ENCODE measurements at regions not wholly inside any gene's neighbourhood (a gene's known extent, or its start where the extent isn't known, plus 50 kb on each side); places are given as distances from the start of the nearest gene placed in this dataset.

GRCh38 chr9:80635065-80635464, 1054.3 kb downstream of the TLE1 start:
- no TSS peak for BruUV-seq (replicated peaks)
- TF ChIP-seq, protein P1, sequence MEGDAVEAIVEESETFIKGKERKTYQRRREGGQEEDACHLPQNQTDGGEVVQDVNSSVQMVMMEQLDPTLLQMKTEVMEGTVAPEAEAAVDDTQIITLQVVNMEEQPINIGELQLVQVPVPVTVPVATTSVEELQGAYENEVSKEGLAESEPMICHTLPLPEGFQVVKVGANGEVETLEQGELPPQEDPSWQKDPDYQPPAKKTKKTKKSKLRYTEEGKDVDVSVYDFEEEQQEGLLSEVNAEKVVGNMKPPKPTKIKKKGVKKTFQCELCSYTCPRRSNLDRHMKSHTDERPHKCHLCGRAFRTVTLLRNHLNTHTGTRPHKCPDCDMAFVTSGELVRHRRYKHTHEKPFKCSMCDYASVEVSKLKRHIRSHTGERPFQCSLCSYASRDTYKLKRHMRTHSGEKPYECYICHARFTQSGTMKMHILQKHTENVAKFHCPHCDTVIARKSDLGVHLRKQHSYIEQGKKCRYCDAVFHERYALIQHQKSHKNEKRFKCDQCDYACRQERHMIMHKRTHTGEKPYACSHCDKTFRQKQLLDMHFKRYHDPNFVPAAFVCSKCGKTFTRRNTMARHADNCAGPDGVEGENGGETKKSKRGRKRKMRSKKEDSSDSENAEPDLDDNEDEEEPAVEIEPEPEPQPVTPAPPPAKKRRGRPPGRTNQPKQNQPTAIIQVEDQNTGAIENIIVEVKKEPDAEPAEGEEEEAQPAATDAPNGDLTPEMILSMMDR (IDR thresholded peaks at IDR 0.05; ENCODE audit: unreplicated experiment), result no peak
- Mint-ChIP-seq H3K9me3 (ENCODE audit: unreplicated experiment) (peaks cover 9% of the 10 kb centered on the region), H3K4me1 (ENCODE audit: insufficient read depth, unreplicated experiment) (no peaks in the 10 kb centered on the region), H3K4me3 (ENCODE audit: unreplicated experiment) (no peak overlapping the region), H3K27me3 (ENCODE audit: insufficient read depth, unreplicated experiment) (no peaks in the 10 kb centered on the region), H3K27ac (ENCODE audit: low read depth, unreplicated experiment) (no peak overlapping the region), H3K36me3 (ENCODE audit: insufficient read depth, unreplicated experiment) (no peaks in the 10 kb centered on the region)
- no peak for DNase-seq (ENCODE audit: unreplicated experiment)
- intact Hi-C loops (cut with micrococcal nuclease), result no loop called here
- POLR2A ChIA-PET, result no interaction called here
- CTCF ChIA-PET, result no interaction called here

DNA sequence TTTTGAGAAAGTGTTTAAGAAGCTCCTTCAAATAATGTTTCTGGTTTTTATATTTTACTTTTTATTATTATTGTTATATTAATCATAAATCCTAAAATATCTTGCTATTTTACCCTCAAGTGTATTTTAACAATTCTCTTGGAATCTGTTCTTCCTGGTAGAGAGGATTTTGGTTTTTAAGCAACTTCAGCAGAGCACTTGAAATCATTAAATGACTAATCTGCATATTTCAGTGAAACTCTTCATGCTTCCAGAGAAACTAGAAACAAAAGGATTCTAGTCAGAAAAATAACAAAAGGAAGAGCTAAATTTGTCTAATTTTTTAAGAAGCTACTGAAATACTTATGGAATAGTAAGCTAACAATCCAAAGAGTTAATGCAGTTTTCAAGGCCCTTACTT, 1057.3 kb downstream of the TLE1 start:
- TF ChIP-seq, protein P1 (IDR thresholded peaks at IDR 0.05; ENCODE audit: unreplicated experiment), result no peak
- Mint-ChIP-seq H3K36me3 (ENCODE audit: insufficient read depth, unreplicated experiment) (no peaks in the 10 kb centered on the region), H3K9me3 (ENCODE audit: unreplicated experiment) (peaks cover 9% of the 10 kb centered on the region), H3K27me3 (ENCODE audit: insufficient read depth, unreplicated experiment) (no peaks in the 10 kb centered on the region), H3K27ac (ENCODE audit: low read depth, unreplicated experiment) (no peak overlapping the region), H3K4me3 (ENCODE audit: unreplicated experiment) (no peak overlapping the region), H3K4me1 (ENCODE audit: insufficient read depth, unreplicated experiment) (no peaks in the 10 kb centered on the region)
- intact Hi-C loops (cut with micrococcal nuclease), result no loop called here
- ChIA-PET POLR2A (no interaction called here), CTCF (interaction anchor here (0.9 kb wide), 1 partner anchor 27 kb away, joined by 3 read pairs; no protein-coding TSS in a partner anchor)
- no peak for DNase-seq (ENCODE audit: unreplicated experiment)
- BruUV-seq (replicated peaks), result no TSS peak

DNA sequence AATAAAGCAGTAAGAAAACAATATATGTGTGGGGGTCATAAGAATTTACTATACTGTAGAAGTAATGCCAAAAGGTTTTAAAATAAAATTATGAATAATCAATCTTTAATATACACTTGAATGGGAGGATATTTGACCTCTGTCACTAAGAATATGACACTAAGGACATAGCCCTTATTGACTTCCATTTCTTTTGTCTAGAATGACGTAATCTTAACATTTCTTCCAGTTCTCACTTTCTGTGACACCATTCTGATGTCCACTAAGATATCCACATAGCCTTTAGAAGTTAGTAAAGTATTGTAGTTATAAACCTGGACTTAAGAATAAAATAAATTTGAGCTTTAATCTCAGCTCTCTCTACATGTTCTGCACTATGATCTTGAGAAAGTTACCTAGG, 1050.7 kb downstream of the TLE4 start:
- H3K27ac Mint-ChIP-seq (ENCODE audit: low read depth, unreplicated experiment), result no peak overlapping the region
- no peak for DNase-seq (ENCODE audit: unreplicated experiment)
- BruUV-seq (replicated peaks), result no TSS peak
- H3K4me1 Mint-ChIP-seq (ENCODE audit: insufficient read depth, unreplicated experiment), result no peaks in the 10 kb centered on the region
- TF ChIP-seq, protein P1 (IDR thresholded peaks at IDR 0.05; ENCODE audit: unreplicated experiment), result no peak
- H3K27me3 Mint-ChIP-seq (ENCODE audit: insufficient read depth, unreplicated experiment), result no peaks in the 10 kb centered on the region
- POLR2A ChIA-PET, result no interaction called here
- H3K36me3 Mint-ChIP-seq (ENCODE audit: insufficient read depth, unreplicated experiment), result no peaks in the 10 kb centered on the region
- CTCF ChIA-PET, result no interaction called here
- intact Hi-C loops (cut with micrococcal nuclease), result no loop called here
- H3K4me3 Mint-ChIP-seq (ENCODE audit: unreplicated experiment), result no peak overlapping the region
- H3K9me3 Mint-ChIP-seq (ENCODE audit: unreplicated experiment), result no peaks in the 10 kb centered on the region

DNA sequence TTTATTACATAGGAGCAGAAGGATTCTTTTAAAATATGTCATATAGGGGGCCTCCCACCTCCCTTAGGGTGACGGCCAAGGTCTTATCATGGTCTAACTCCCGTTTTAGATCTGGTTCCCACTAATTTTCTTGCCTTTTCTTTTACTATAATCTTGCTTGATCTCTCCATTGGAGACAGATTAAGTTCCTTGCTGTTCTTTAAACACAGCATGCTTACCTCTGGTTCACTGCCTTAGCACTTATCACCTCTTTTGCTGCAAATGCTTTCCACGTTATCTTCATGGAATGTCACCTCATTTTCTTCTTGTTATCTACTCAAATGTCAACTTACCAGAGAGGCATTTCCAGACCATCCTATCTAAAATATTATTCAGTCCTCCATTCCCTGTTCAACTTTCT, 1047.6 kb downstream of the TLE4 start:
- no peak overlapping the region for H3K4me3 Mint-ChIP-seq (ENCODE audit: unreplicated experiment)
- BruUV-seq (replicated peaks), result no TSS peak

More for the DNA sequence above, 1047.6 kb downstream of the TLE4 start:
- TF ChIP-seq, protein P1 (IDR thresholded peaks at IDR 0.05; ENCODE audit: unreplicated experiment), result no peak
- no peak for DNase-seq (ENCODE audit: unreplicated experiment)
- intact Hi-C loops (cut with micrococcal nuclease), result no loop called here
- ChIA-PET POLR2A (no interaction called here), CTCF (no interaction called here)
- no peak overlapping the region for H3K27ac Mint-ChIP-seq (ENCODE audit: low read depth, unreplicated experiment)
- no peaks in the 10 kb centered on the region for H3K27me3 Mint-ChIP-seq (ENCODE audit: insufficient read depth, unreplicated experiment)
- H3K36me3 Mint-ChIP-seq (ENCODE audit: insufficient read depth, unreplicated experiment), result no peaks in the 10 kb centered on the region
- no peaks in the 10 kb centered on the region for H3K4me1 Mint-ChIP-seq (ENCODE audit: insufficient read depth, unreplicated experiment)
- no peaks in the 10 kb centered on the region for H3K9me3 Mint-ChIP-seq (ENCODE audit: unreplicated experiment)

Data from MCF 10A (cell line).